CD4-positive, alpha-beta T cell treated with Interleukin-10 for 1 hour (primary cell): ENCODE measurements at regions not wholly inside any gene's neighbourhood (a gene's known extent, or its start where the extent isn't known, plus 50 kb on each side); places are given as distances from the start of the nearest gene placed in this dataset.
"Not testable (repeated sequence)": the region's sequence is repeated elsewhere in the genome, so short reads cannot be mapped to it uniquely, and the experiment has no call there.

Experiments
- DNase-seq: peaks from one replicate; pipeline ENCODE4 v3.0.0-alpha.2; 2020

DNA sequence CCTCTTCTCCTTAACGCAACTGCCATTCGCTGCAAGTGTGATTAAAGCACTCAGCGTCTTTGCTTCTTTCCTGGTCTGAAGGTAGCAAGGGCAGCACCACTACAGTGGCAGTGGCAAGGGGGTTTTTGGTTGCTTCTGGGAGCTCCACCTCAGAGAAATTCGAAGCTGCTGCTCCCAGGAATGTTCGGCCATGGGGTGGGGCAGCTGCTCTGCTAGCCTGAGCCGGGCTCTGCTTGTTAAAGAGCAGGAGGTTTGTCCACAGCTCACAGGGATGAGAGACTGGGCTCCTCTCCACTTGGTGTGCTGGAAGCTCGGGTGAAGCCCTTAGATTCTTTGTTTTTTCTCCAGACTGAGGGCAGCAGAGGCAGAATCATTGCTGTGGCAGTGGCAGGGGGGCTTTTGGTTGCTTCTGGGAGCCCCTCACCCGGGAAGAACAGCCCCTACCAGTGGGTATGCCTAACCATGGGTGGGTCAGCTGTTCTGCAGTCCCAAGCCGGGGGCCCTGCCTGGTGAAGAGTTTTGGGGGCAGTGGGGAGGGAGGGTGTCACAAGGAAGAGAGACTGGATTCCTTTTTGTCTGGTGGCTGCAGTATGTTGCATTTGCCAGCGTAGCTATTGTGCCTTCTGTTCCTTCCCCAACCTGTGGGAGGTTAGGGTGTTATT, 340.2 kb downstream of the AEBP2 start:
- DNase-seq: no peak

DNA sequence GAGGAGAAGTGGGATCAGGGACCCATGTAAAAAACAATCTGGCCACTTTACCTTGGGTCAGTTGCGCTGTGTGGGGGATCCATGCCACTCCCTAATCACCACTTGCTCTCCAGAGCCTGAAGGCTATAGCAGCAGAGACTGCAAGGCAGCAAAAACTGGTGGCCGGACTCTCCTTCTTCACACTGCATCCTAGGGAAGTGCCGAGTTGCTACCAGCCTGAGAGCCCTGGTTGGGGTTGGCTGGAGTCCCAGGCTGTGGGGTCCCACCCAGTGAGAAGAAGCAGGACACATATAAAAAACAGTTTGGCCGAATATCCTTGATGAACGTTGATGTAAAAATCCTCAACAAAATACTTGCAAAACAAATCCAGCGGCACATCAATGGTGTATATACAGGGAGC, 341.2 kb downstream of the AEBP2 start:
- no peak for DNase-seq

DNA sequence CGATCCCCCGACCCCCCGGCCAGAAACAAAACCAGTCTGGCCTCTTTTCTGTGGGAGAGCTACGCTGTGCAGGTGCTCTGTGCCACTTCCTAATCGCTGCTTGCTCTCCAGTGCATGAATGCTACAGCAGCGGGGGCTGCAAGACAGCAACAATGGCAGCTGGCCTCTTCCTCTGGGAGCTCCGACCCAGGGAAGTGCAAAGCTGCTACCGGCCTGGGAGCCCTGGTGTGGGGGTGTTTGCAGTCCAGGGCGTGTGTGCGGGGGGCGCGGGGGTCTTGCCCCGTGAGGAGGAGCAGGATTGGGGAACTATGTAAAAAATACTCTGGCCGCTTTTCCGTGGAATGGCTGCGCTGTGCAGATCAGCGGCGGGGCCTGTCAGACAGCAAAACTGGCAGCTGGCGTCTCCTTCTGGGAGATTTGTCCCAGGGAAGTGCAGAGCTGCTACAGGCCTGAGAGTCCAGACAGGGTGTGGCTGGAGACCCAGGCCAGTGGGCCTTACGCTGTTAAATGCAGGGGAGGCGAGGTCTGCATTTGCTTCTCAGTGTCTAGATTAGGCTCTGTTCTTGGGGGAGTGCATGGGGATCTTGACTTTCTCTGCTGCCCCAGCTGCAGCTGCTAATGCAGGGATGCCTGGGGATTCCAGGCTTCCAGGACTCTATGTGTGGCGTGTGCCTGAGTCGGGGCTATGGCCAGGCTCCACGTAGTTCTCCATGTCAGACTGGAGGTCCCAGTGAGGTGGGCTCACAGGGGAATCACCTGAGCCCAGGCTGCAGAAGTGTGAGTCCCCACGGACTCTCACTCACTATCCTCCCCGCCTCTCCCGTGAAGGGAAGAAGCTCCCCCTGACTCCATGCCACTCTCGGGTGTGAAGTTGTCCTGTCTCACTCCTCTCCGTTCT, 344.5 kb downstream of the AEBP2 start:
- no peak for DNase-seq

DNA sequence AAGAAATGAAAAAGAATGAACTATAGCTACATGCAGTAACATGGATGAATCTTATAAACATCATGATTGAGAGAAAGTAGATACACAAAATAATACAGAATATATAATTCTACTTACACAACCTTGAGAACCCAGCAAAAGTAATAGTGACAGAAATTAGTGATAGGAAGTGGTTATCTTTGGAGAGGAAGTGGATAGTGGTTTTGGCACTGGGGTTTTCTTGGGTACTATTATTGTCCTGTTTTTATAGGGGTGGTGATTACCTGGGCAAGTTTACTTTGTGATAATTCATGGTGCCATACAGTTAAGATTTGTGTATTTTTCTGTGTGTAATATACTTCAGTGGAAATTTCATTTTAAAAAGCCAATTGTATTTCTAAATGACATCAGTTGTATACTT, 352.7 kb downstream of the AEBP2 start:
- peak; percentile 25 for DNase-seq

DNA sequence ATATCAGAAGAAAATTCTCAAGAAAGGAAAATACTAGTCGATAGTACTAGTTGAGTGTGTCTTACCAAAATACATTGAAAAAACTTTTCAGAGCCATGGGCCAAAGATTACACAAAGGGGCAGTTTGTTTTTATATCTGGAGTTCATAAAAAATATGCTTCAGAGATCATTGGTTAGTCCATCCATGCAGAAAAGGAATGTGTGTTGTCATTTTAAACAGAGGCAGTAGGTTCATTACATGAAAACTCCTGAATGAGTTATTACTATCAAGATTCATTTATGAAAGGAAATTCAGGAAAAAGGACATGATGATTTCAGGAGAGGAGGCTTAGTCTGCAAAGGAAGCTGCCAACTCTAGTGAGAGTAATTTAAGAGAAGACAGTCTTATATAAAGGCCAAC, 354.8 kb downstream of the AEBP2 start:
- no peak for DNase-seq

DNA sequence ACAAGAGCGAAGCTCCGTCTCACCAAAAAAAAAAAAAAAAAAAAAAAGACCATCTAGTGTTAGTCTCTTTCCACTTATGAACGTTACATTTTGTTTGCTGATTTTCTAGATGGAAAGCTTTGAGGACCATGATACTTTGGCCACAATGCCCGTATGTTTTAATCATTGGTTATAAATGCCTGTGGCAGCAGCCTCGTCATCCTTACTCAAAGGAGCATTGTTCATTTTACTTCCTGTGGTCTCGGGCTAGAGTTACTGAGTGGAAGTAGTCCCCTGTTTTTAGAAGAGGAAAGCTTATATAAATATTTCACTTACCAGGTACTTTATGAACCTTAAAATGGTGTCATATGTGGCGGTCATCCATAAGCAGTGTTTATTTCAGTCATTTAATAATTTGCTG, 359.9 kb downstream of the AEBP2 start:
- DNase-seq: no peak

DNA sequence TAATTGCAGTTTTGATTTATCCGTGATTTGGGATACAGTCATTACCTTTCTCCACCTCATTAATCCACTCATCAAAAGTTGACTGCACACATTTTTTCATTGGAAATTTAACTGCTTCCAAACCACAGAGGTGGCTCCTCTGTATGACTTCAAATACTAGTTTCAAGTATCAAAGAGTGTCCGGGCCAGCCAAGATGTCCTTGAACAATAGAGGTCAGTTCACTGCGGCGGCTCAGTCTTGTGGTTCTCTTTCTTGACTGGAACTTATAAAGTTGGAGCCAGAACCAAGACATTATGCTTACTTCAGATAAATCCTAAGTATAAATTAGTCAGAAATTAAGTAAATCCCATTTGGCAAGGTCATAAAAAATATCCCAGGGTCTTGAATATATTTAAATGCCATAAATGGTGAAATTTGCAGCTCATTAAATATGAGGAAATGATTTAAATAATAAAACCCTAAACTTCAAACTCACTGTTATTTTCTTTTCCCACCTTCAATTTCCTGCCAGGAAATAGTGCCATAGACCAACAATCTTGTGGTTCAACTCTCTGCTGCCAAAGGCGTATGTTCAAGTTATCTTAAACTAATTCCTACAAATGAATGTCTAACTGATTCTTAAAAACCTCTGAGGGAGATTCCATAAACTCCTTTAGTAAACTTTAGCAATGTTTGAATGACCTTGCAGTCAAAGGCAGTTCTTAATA, 360.8 kb downstream of the AEBP2 start:
- DNase-seq: no peak

DNA sequence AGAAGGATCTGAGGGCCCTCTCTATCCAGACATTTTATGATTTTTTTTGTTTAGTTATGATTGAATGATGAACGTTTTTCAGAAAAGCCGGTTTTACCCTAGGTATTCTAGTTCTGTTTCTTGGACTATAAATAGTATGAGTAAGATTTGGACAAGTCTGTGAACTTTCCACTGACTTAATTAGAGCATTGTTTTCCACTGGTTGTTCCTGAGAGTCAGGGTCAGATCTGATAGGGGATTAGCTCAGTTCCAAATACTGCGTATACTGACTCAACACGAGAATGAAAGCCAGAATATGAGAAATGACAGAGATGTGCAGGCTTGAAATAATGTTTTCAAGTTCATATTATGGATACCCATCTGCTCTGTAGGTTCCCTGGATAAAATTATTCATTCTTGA, 361.6 kb downstream of the AEBP2 start:
- DNase-seq: no peak

DNA sequence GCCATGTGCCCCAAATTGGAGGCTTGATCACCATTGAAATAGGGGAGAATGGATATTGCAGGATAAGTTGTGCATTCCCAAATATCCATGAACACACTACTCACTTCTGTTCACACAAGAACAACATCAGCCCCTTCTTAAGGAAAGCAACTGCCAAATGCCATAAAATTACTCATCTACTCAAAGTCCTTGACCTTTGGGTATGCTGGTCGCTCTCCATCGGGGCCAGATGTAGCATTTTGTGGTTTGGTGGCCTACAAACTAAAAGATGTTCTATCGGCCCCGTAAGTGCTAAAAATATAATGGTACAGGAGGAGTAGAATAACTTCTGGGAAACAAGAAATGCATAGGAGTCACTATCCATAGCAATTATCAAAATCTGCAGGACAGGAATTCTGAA, 362.6 kb downstream of the AEBP2 start:
- no peak for DNase-seq

DNA sequence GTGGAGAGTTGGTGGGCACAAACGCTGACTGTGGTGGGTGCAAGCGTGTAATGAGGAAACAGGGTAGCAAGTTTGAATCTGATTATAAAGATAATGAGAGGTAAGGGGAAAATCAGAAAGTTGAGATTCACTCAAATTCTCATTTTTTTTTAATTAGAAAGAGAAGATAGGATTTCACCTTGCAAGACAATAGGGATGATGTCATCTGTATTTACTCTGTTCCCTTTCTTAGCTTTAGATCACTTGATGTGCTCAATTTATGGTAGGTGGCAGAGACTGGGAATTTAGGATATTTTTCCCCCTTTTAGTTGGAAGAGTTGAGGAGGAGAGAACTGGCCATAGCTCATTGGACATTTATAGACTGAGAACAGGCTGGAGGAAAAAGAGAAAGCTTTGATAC, 363.6 kb downstream of the AEBP2 start:
- no peak for DNase-seq

DNA sequence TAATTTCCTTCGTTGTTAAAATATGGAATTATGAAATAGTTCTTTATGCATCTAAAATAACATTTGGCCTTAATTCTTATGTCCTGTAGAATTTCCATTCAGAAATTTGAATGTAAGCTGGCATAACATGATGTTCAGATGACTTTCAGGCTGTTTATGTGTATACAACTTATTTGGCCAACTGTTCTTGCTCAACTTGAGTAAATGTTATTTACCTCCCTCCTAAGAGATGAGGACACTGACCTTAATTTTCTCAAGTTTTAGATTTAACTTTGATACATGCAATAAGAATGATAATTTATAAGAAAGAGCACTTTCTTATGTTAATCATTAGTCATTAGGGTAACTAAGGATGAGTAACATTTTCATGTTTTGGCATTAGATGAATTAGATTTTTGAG, 365.4 kb downstream of the AEBP2 start:
- no peak for DNase-seq

DNA sequence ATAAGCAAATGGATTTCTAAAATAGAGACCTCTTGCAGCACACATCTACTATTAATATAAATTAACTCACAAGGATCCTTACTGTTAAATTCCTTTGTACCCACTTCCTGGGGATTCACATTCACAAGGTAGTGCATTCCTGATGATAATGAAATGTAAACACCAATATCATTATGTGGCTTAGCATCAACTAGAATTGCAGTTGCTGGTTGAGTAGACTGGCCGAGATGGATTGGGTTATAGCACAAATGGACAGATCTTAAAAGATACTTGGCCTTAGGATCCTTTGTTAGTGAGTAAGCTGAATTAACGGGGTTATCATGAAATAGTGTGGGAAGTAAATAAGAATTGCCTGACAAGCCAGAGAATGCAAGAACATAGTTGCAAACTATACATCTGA, 369.1 kb downstream of the AEBP2 start:
- no peak for DNase-seq

DNA sequence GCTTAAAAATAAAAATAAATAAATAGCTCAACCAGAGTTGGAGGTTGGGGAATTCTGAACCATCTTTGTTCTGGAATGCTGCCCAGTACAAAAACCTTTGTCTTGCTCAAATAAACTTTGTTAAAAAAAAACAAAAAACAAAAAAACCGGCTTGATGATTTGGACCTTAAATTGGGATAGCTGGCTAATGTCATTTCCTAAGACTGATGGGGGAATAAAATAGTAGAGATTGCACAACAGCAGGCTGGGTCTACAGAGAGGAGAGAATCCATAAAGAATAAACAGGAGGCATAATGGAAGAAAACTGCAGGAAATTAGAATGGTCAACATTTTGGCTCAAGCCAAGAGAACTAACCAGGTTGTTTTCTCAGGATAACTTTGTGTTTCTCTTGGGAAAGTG, 370.9 kb downstream of the AEBP2 start:
- no peak for DNase-seq

DNA sequence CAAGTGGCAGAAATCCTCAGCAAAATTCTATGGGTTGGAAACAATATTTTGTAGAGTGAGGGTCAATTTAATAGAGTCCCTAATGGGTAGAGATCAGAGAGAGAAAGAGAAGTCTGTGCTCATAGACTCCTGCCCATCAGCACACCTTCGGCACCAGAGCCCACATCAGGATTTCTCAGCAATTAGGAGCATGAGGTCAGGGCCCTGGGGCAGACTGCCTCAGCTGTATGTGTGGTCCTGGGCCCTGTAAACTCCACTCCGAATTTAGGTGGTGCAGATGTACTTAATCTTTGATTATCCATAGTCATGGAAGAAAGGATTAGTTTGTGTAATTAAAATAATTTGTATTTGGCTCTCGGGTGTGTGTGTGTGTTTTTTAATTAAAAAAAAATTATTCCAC, 372.6 kb downstream of the AEBP2 start:
- DNase-seq: no peak

DNA sequence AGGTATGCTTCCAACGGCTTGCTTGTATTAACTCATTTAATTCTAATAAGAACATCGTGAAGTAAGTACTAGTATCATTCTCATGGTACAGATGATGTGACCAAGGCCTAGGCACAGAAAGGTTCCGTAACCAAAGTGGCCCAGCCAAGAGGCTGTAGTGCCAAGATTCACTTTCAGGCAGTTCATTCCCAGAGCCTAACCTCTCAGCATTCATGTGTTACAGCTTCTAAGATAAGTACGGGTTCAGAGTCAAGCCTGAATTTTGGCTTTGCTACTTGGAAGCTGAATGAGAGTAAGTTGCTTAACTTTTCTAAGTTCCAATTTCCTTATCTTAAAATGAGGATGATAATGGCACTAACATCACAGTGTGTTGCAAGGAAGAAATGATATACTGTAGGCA, 379.9 kb downstream of the AEBP2 start:
- no peak for DNase-seq

DNA sequence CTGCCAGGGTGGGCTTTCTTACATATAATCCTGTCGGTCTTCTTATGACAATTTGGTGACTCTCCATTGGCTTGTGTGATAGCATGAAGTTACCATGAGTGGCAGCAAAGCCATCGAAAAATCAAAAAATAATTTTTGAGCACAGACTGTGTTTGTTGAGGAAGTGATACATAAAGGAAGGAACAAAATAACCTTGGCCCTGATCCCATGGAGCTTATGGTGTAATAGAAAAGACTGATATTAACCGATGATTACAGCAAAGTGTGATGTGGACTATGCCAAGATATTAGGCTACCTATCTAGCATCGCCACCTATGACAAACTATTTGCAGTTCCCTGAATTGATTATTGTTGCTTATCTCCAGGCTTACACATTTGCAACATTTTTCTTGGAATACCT, 383.2 kb downstream of the AEBP2 start:
- no peak for DNase-seq

DNA sequence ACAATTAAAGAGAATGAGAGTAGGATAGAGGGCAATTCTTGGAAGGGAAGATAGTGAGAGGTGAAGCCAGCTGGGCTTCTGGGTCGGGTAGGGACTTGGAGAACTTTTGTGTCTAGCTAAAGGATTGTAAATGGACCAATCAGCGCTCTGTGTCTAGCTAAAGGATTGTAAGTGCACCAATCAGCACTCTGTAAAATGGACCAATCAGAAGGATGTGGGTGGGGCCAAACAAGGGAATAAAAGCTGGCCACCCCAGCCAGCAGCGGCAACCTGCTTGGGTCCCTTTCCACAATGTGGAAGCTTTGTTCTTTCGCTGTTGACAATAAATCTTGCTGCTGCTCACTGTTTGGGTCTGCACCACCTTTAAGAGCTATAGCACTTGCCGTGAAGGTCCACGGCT, 384.0 kb downstream of the AEBP2 start:
- DNase-seq: not testable (repeated sequence)

DNA sequence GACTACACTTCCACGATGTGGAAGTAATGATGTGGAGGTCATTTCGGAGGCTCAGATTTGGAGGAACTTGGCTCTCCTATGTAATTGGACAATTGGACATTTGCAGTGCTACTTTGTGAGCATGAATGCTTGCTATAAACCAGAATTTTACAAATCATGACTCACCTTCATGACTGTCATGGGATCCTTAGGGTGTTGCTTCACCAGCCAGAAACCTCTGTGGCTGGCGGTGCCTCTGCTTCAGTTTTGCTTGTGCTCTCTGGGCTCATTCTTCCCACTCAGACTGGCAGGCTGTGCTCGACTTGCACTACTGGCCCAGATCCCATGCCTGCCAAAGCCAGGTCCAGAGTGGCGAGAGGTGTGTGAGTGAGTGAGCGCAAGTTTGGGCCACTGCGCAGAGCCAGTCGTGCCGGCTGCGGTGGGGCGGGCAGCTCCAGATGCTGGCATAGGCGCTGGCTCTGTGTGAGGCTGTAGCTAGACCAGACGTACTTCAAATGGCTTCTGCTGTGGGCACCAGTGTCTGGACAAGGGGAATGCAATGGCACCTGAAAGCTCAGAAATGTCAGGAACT, 387.8 kb downstream of the AEBP2 start:
- DNase-seq: no peak

DNA sequence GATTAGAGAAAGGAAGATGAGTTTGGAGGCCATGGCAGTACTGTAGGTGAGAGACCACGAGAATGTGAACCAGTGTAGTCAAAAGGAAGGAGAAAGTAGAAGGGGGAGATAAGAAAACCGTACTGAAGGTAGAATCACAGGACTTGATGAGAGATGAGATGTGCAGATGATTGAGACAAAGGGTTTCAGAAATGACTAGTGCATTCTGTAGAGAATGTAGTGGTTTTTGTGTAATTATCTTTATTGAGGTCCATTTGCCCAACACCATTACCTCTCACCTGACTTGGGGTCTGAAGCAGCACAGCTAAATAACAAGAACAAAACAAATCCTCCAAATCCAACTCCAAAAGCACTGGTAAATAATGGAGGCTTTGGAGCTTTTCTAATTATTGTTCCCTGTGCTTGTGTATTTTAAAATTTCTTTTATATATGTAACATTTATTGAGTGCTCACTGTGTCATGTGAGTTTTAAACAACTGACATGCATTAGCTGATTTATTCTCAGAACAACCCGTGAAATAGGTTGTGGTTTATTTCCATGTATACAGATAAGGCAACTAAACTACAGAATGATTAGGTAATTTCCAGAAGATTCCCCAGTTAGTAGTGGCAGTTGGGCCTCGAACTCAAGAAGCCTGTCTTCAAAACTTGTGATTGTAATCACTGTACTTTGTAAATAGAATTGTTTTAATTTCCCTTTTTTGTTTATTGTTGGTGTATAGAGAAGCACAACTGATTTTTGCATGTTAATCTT, 390.0 kb downstream of the AEBP2 start:
- DNase-seq: no peak

DNA sequence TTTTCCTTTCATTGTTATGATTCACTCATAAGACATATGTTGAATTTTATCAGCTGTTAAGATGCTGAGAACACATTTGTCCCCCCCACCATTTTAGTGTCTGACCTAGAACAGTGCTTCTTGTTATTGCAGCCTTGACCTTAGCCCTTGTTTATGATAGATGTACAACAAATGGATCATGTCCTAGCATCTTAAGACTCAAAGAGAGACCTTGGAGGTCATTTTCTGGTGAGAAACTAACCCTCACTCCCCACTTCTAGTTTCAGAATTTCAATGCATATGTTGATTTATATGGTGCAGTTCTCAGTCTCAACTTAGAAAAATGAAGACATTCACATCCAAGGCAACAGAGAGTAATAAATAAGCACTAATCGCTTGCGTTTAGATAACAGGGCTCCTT, 391.2 kb downstream of the AEBP2 start:
- no peak for DNase-seq

DNA sequence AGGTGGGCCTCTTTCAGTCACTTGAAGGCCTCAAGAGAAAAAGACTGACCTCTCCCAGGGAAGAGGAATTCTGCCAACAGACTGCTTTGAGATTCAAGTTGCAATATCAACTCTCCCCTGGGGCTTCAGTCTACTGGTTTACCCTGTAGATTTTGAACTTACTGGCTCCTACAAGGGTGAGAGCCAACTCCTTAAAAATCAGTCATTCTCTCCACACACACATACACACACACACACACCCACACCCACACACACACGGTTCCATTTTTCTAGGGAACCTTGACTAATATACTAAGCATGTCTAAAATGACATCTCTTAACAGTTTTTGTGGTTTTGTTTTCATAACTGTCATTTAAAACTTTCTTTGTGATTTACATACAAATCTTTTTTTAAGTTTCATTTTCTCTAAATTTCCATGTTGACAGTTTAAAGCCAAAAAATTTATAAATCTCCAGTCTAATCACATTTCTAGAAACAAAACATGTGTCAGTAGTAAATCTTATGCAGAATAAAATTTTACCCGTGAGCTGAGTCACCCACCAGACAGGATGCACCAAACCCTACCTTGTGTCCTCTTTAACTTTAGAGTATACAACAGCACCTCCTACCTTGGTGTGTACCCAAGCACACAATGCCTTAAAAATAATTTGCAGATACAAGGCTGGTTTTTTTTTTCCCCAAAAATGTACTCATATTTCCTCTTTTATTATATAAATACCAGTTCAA, 394.6 kb downstream of the AEBP2 start:
- DNase-seq: peak; percentile 4

DNA sequence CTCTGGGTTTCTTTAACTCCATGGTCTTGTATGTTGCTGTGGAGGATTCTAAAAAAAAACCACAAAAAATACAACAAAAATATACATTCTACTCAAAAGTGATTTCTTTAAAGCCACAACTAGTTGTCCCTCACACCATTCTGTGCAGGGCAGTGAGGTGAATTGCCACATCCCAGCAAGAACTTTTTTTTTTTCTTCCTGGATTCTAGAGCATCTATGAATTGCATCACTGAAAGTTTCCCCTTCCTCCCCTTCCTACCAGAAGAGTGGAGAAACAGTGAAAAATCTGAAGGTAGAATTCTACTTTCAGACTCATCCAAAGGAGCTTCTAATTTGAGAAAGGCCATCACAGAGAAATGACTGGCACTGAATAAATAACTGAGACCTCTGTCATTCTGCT, 395.3 kb downstream of the AEBP2 start:
- no peak for DNase-seq
